ENCODE measurements at regions not wholly inside any gene's neighbourhood (a gene's known extent, or its start where the extent isn't known, plus 50 kb on each side); places are given as distances from the start of the nearest gene placed in this dataset.

DNA sequence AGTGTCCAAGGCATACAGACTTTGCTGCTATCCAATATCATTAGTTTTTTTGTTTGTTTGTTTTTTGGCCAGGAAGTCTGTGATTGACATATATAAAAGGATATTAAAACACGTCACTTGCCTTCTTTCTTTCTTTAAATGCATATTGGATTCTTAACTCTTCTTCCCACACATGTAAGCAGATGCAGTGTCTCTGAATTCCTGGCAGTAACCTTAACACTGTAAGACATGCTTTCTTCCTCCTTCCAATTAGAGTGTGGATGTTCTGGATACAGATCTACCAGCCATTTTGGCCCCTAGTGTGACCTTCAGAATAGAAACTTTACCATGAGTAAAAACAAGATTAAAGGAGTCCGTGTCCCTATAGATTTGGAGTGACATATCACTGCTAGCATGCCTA is 967.4 kb upstream of the PRR20A start (continued):
- TF ChIP-seq ZBTB33 (IDR thresholded peaks at IDR 0.05): no peak
- TF ChIP-seq FOXA1 (IDR thresholded peaks at IDR 0.05): no peak
- no peak for TF ChIP-seq FOXA2 (IDR thresholded peaks at IDR 0.05)

GRCh38 chr13:56182598-56182997 is 958.1 kb upstream of the PRR20A start:
- Histone ChIP-seq H3K27me3 (ENCODE audit: control insufficient read depth in 4 of 4, insufficient read depth in 4 of 4, low read length in 3 of 4) (no peaks in the 10 kb centered on the region), H3K9ac (ENCODE audit: low read depth in 1 of 2, low read length in 2 of 2) (no peak overlapping the region), H3K4me1 (ENCODE audit: control insufficient read depth in 4 of 4, insufficient read depth in 4 of 4, low read length in 3 of 4) (no peaks in the 10 kb centered on the region), H3K36me3 (ENCODE audit: control insufficient read depth in 4 of 4, insufficient read depth in 3 of 4, low read depth in 1 of 4, low read length in 3 of 4) (no peaks in the 10 kb centered on the region), H3K4me3 (ENCODE audit: low read depth in 1 of 3, low read length in 3 of 3) (no peak overlapping the region), H3K9me3 (ENCODE audit: control insufficient read depth in 4 of 4, low read length in 3 of 4) (peaks cover 0 to 2% (median 0%) of the 10 kb centered on the region in 4 donors), H3K27ac (ENCODE audit: low read depth in 1 of 2, low read length in 2 of 2) (no peak overlapping the region)
- WGBS: 70% methylated on average over 3 of the region's 3 CpGs
- DNase-seq (ENCODE audit: low spot score): no peak
- TF ChIP-seq YY1 (IDR thresholded peaks at IDR 0.05) (no peak), ZBTB33 (IDR thresholded peaks at IDR 0.05) (no peak), EGR1 (IDR thresholded peaks at IDR 0.05; ENCODE audit: low read depth in 2 of 2) (no peak), REST (IDR thresholded peaks at IDR 0.05) (no peak), NR2F2 (IDR thresholded peaks at IDR 0.05) (no peak), HNF4G (IDR thresholded peaks at IDR 0.05) (no peak), ATF3 (IDR thresholded peaks at IDR 0.05) (no peak), JUND (IDR thresholded peaks at IDR 0.05) (no peak), FOXA1 (IDR thresholded peaks at IDR 0.05) (no peak)

- Histone ChIP-seq H3K9me3 (ENCODE audit: control insufficient read depth in 4 of 4, low read length in 3 of 4) (peaks cover 0 to 2% (median 0%) of the 10 kb centered on the region in 4 donors), H3K27ac (ENCODE audit: low read depth in 1 of 2, low read length in 2 of 2) (no peak overlapping the region), H3K4me3 (ENCODE audit: low read depth in 1 of 3, low read length in 3 of 3) (no peak overlapping the region), H3K36me3 (ENCODE audit: control insufficient read depth in 4 of 4, insufficient read depth in 3 of 4, low read depth in 1 of 4, low read length in 3 of 4) (no peaks in the 10 kb centered on the region), H3K9ac (ENCODE audit: low read depth in 1 of 2, low read length in 2 of 2) (no peak overlapping the region), H3K27me3 (ENCODE audit: control insufficient read depth in 4 of 4, insufficient read depth in 4 of 4, low read length in 3 of 4) (no peaks in the 10 kb centered on the region), H3K4me1 (ENCODE audit: control insufficient read depth in 4 of 4, insufficient read depth in 4 of 4, low read length in 3 of 4) (no peaks in the 10 kb centered on the region)
- no peak for DNase-seq (ENCODE audit: low spot score)
- WGBS: 91% methylated on average over 15 of the region's 15 CpGs
- TF ChIP-seq, protein P1, sequence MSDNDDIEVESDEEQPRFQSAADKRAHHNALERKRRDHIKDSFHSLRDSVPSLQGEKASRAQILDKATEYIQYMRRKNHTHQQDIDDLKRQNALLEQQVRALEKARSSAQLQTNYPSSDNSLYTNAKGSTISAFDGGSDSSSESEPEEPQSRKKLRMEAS (IDR thresholded peaks at IDR 0.05): no peak
- TF ChIP-seq CTCF (IDR thresholded peaks at IDR 0.05; ENCODE audit: low read depth, low read length, missing input control): no peak
- no peak for TF ChIP-seq TAF1 (conservative IDR thresholded peaks at IDR 0.05)
- no peak for TF ChIP-seq HNF4A (conservative IDR thresholded peaks at IDR 0.05)
- TF ChIP-seq REST (IDR thresholded peaks at IDR 0.05): no peak
- TF ChIP-seq GABPA (IDR thresholded peaks at IDR 0.05 in 1 of 2, conservative IDR thresholded peaks at IDR 0.05 in 1 of 2): no peak
- TF ChIP-seq JUND (IDR thresholded peaks at IDR 0.05): no peak
- no peak for TF ChIP-seq FOXA2 (IDR thresholded peaks at IDR 0.05)
- TF ChIP-seq ATF3 (IDR thresholded peaks at IDR 0.05): no peak
- TF ChIP-seq FOXA1 (IDR thresholded peaks at IDR 0.05): no peak
- TF ChIP-seq YY1 (IDR thresholded peaks at IDR 0.05): no peak
- no peak for TF ChIP-seq RAD21 (IDR thresholded peaks at IDR 0.05)
- no peak for TF ChIP-seq NR2F2 (IDR thresholded peaks at IDR 0.05)
These were observed 953.4 kb upstream of the PRR20A start for GRCh38 chr13:56187331-56187730.
